H1 (cell line): ENCODE measurements at regions not wholly inside any gene's neighbourhood (a gene's known extent, or its start where the extent isn't known, plus 50 kb on each side); places are given as distances from the start of the nearest gene placed in this dataset.

ENCODE experiments used
- CBX8 ChIP-seq: fragments of 300-800, 300-1000 bp; sonication (generic); IDR thresholded peaks from 2 replicates; pipeline ENCODE4 v1.7.1; 2016; ENCODE audit warnings: low read depth, low read length, borderline replicate concordance
- CREB1 ChIP-seq: IDR thresholded peaks from 2 replicates; pipeline ENCODE4 v1.6.1; 2012; ENCODE audit warnings: inconsistent platforms
- CTCF ChIP-seq, 3 experiments: IDR thresholded peaks; 1 replicate in 2 of 3; 2 replicates in 1 of 3; pipeline versions ENCODE4 v1.5.1 to v1.6.1; 2011; ENCODE audit warnings: low read length in 3 of 3, mild to moderate bottlenecking in 3 of 3, inconsistent platforms in 2 of 3, low read depth in 1 of 3, moderate library complexity in 1 of 3; ENCODE audit not compliant: insufficient read depth in 1 of 3; ENCODE audit errors: control extremely low read depth in 1 of 3
- EP300 ChIP-seq, 2 experiments: IDR thresholded peaks; 1 replicate in 1 of 2; 2 replicates in 1 of 2; pipeline ENCODE4 v1.6.1; 2011 to 2012; ENCODE audit warnings: low read depth in 2 of 2, low read length in 2 of 2, mild to moderate bottlenecking in 2 of 2, borderline replicate concordance in 1 of 2, inconsistent platforms in 1 of 2, moderate library complexity in 1 of 2
- EZH2 ChIP-seq: fragments of 200-600 bp; sonication (generic); IDR thresholded peaks from 2 replicates; pipeline ENCODE4 v1.7.1; 2012; ENCODE audit warnings: low read depth, mild to moderate bottlenecking, moderate library complexity, low read length, inconsistent platforms; ENCODE audit not compliant: severe bottlenecking
- SIN3A ChIP-seq, 2 experiments: IDR thresholded peaks in 1 of 2; conservative IDR thresholded peaks in 1 of 2; 2 replicates each; pipeline ENCODE4 v1.6.1; 2011 to 2012; ENCODE audit warnings: low read length in 2 of 2, improper control_type of control experiment in 1 of 2, low read depth in 1 of 2, mild to moderate bottlenecking in 1 of 2
- SP1 ChIP-seq: IDR thresholded peaks from 2 replicates; pipeline ENCODE4 v1.6.1; 2011; ENCODE audit warnings: low read depth, low read length
- SRF ChIP-seq: IDR thresholded peaks from 2 replicates; pipeline ENCODE4 v1.6.1; 2011; ENCODE audit warnings: mild to moderate bottlenecking, low read depth, low read length, moderate library complexity
- TAF1 ChIP-seq: IDR thresholded peaks from 2 replicates; pipeline ENCODE4 v1.6.1; 2011; ENCODE audit warnings: mild to moderate bottlenecking, low read depth, low read length
- USF2 ChIP-seq: IDR thresholded peaks from 2 replicates; pipeline ENCODE4 v1.6.1; 2011; ENCODE audit warnings: low read length, improper control_type of control experiment

- no peak for TF ChIP-seq USF2
- TF ChIP-seq EZH2, result no peak
- no peak for TF ChIP-seq SP1
- no peak for TF ChIP-seq CTCF (IDR thresholded peaks at IDR 0.05; ENCODE audit: control extremely low read depth in 1 of 3, insufficient read depth in 1 of 3, low read depth in 1 of 3, low read length in 3 of 3)
- no peak for TF ChIP-seq EP300 (IDR thresholded peaks at IDR 0.05; ENCODE audit: borderline replicate concordance in 1 of 2, low read depth in 2 of 2, low read length in 2 of 2)
- TF ChIP-seq SIN3A (conservative IDR thresholded peaks at IDR 0.05 in 1 of 2, IDR thresholded peaks at IDR 0.05 in 1 of 2; ENCODE audit: low read depth in 1 of 2, low read length in 2 of 2), result no peak
- no peak for TF ChIP-seq SRF
- no peak for TF ChIP-seq CBX8
- no peak for TF ChIP-seq TAF1
- no peak for TF ChIP-seq CREB1
These were observed 56.1 kb upstream of the STMND1 start for GRCh38 chr6:17045581-17046322.
